Esophagus squamous epithelium (tissue), 5 donors: ENCODE measurements at regions not wholly inside any gene's neighbourhood (a gene's known extent, or its start where the extent isn't known, plus 50 kb on each side); places are given as distances from the start of the nearest gene placed in this dataset.
"Not testable (repeated sequence)": the region's sequence is repeated elsewhere in the genome, so short reads cannot be mapped to it uniquely, and the experiment has no call there.

Source experiments
- DNase-seq: peaks from one replicate; lab custom pipeline; 2025; lab: John Stamatoyannopoulos, UW
- H3K27ac ChIP-seq, 4 donors: fragments of 200-600 bp; sonication (generic); one replicate each; pipeline ENCODE4 v1.5.1; 2016 to 2019; ENCODE audit warnings: mild to moderate bottlenecking in 1 of 4
- H3K27me3 ChIP-seq, 4 donors: fragments of 200-600 bp; sonication (generic); 1 replicate in 3 of 4; 2 replicates in 1 of 4; pipeline versions ENCODE4 v1.5.1 to v1.6.0; 2017 to 2021; ENCODE audit warnings: antibody characterized with exemption in 1 of 4
- H3K36me3 ChIP-seq, 3 donors: fragments of 200-600 bp; sonication (generic); one replicate each; pipeline ENCODE4 v1.5.1; 2016 to 2019
- H3K4me1 ChIP-seq, 3 donors: fragments of 200-600 bp; sonication (generic); one replicate each; pipeline ENCODE4 v1.5.1; 2017 to 2019
- H3K4me3 ChIP-seq, 4 donors: fragments of 200-600 bp; sonication (generic); 1 replicate in 3 of 4; 2 replicates in 1 of 4; pipeline ENCODE4 v1.5.1; 2016 to 2019; ENCODE audit warnings: mild to moderate bottlenecking in 2 of 4, moderate library complexity in 1 of 4
- H3K9me3 ChIP-seq, 3 donors: fragments of 200-600 bp; sonication (generic); one replicate each; pipeline ENCODE4 v1.5.1; 2016 to 2019
- POLR2A ChIP-seq, 4 donors: fragments of 450-650 bp; IDR thresholded peaks; one replicate each; pipeline ENCODE4 v1.6.1; 2017; ENCODE audit warnings: antibody characterized with exemption in 4 of 4, mild to moderate bottlenecking in 4 of 4, moderate library complexity in 3 of 4
- WGBS, 2 donors: methylation state at CpG; one replicate each; pipeline ENCODE4 v1.1.5; 2018; 5-methylcytosine and 5-hydroxymethylcytosine counted together
- intact Hi-C: fragments of 100-400 bp; cut with DNase I; formaldehyde crosslinking; loops from one replicate; pipeline ENCODE4 v1.15.0; 2022
- TF ChIP-seq, protein P1 (sequence below), 6 experiments: fragments of 450-650 bp in 4 of 6; fragments of 200-600 bp in 2 of 6; sonication (generic) in 2 of 6; IDR thresholded peaks; one replicate each; pipeline ENCODE4 v1.5.1; 2016 to 2019; ENCODE audit warnings: antibody characterized with exemption in 6 of 6, mild to moderate bottlenecking in 4 of 6, moderate library complexity in 4 of 6
- donor health status: DM: yes; HTN: yes; CAD: no.

DNA sequence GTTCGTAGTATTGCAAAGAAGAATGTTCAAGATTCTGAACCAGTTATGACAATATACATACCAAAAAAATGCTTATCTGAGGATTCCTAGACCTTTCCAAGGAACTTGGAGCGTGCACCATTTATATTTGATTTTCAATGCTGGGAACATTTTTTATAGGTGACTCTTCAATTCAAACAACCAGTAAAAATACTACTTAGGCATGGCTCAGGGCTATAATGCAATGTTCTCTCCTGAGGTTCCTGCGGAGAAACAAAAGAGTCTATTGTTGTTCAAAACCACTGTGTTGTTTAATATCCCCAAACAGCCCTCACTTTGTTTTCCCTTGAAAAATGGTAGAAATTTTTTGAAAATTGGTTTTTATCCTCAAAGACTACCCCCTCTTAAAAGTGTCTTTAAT, 335.7 kb upstream of the IZUMO3 start:
- Histone ChIP-seq H3K27me3 (no peaks in the 10 kb centered on the region), H3K36me3 (no peaks in the 10 kb centered on the region), H3K4me3 (no peak overlapping the region), H3K27ac (no peak overlapping the region), H3K4me1 (no peaks in the 10 kb centered on the region), H3K9me3 (no peaks in the 10 kb centered on the region)
- WGBS, 2 donors, result 61 to 79% methylated on average over 3 of the region's 3 CpGs
- DNase-seq, result no peak
- intact Hi-C loops, result no loop called here
- no peak for TF ChIP-seq POLR2A (IDR thresholded peaks at IDR 0.05)
- TF ChIP-seq, protein P1, sequence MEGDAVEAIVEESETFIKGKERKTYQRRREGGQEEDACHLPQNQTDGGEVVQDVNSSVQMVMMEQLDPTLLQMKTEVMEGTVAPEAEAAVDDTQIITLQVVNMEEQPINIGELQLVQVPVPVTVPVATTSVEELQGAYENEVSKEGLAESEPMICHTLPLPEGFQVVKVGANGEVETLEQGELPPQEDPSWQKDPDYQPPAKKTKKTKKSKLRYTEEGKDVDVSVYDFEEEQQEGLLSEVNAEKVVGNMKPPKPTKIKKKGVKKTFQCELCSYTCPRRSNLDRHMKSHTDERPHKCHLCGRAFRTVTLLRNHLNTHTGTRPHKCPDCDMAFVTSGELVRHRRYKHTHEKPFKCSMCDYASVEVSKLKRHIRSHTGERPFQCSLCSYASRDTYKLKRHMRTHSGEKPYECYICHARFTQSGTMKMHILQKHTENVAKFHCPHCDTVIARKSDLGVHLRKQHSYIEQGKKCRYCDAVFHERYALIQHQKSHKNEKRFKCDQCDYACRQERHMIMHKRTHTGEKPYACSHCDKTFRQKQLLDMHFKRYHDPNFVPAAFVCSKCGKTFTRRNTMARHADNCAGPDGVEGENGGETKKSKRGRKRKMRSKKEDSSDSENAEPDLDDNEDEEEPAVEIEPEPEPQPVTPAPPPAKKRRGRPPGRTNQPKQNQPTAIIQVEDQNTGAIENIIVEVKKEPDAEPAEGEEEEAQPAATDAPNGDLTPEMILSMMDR (IDR thresholded peaks at IDR 0.05), result no peak

DNA sequence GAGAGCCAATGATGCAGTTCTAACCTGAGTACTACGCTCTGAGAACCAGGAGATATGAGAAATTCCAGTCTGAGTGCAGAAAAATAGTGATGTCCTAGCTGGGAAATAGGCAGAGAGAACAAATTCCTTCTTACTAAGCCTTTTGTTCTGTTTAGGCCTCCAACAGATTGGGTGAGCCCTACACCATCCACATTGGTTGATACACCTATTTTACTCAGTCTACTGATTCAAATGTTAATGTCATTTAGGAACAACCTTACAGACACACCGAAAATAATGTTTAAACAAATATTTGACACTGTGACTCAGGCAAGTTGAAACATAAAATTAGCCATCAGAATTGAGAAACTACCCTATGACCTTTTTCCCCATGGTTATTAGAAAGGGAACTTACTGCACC, 333.9 kb upstream of the IZUMO3 start:
- Histone ChIP-seq H3K4me1 (no peaks in the 10 kb centered on the region), H3K4me3 (no peak overlapping the region), H3K36me3 (no peaks in the 10 kb centered on the region), H3K9me3 (no peaks in the 10 kb centered on the region), H3K27ac (no peak overlapping the region), H3K27me3 (no peaks in the 10 kb centered on the region)
- TF ChIP-seq, protein P1 (IDR thresholded peaks at IDR 0.05), result no peak
- no peak for TF ChIP-seq POLR2A (IDR thresholded peaks at IDR 0.05)
- intact Hi-C loops, result no loop called here
- 34 to 51% methylated on average over 2 of the region's 2 CpGs for WGBS, 2 donors
- DNase-seq, result no peak

DNA sequence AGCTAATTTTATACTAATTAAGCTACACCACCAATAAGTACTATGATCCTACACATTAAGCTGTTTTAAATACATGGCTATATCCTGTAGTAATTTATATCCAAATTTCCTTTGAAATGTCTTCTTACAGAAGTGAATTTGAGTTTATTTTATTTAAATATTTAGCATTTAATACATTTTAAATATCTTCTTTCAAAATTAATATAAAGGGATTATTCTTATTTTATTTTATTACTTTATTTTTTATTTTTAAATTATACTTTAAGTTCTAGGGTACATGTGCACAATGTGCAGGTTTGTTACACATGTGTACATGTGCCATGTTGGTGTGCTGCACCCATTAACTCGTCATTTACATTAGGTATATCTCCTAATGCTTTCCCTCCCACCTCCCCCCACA, 310.9 kb upstream of the IZUMO3 start:
- H3K9me3 ChIP-seq, H3K4me3 ChIP-seq, H3K27ac ChIP-seq, H3K36me3 ChIP-seq, H3K27me3 ChIP-seq, H3K4me1 ChIP-seq, DNase-seq, intact Hi-C loops: not testable (repeated sequence)
- 18 to 33% methylated on average over 1 of the region's 1 CpG for WGBS, 2 donors

DNA sequence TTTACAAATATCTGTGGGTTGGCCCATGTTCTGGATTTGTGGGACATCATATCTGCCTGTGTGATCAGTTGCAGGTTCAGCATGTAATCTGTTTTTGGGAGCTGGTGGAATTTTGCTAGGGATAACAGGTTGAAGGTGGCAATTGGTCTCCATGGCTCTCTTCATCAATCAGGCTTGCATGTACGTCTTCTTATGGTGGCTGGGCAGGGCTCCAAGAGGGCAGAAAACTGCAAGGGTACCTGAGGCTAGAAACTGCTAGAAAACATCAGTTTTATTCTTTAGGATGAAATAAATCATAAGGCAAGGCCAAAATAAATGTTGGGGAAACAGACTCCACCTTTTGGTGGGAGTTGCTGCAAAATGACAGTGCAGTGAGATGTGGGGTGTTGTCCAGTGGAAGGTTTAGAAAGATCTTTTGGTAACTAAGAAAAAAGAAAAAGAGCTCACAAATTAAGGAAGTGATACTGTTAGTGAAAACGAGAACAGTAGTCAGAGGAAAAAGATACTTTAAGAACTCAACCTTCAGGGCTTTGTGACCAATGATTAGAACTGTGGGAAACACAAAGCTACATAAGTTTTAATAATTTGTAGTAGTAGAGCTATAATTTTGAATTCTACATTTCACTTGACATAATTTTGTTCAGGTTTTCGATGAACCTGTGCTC, 300.7 kb upstream of the IZUMO3 start:
- no peak overlapping the region for H3K27ac ChIP-seq
- H3K36me3 ChIP-seq, result no peaks in the 10 kb centered on the region
- TF ChIP-seq, protein P1 (IDR thresholded peaks at IDR 0.05), result no peak
- TF ChIP-seq POLR2A (IDR thresholded peaks at IDR 0.05), result no peak
- intact Hi-C loops, result no loop called here
- no peak overlapping the region for H3K4me3 ChIP-seq
- H3K4me1 ChIP-seq, result no peaks in the 10 kb centered on the region
- 53 to 67% methylated on average over 3 of the region's 3 CpGs for WGBS, 2 donors
- no peak for DNase-seq
- H3K27me3 ChIP-seq, result no peaks in the 10 kb centered on the region
- H3K9me3 ChIP-seq, result no peaks in the 10 kb centered on the region

DNA sequence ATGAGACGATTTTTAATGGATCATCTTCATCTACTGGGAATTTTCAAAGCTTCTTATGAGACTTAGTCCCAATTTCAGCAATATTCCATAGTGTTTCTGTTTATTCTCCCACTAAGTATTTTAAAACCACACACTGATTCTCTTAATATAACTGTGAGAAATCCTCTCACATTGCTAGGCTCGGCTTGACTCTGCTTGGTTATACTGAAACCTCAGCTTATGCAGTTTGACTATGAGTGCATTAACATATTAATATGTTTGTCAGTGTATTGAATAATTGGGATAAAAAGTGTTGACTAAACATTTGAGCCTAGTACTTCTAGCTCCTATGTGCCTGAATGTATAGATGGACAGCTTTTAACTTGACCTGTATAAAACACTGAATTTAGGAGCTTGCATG, 298.5 kb upstream of the IZUMO3 start:
- intact Hi-C loops, result no loop called here
- Histone ChIP-seq H3K4me3 (no peak overlapping the region), H3K27ac (no peak overlapping the region), H3K27me3 (no peaks in the 10 kb centered on the region), H3K9me3 (no peaks in the 10 kb centered on the region), H3K4me1 (no peaks in the 10 kb centered on the region), H3K36me3 (no peaks in the 10 kb centered on the region)
- no peak for DNase-seq
- TF ChIP-seq, protein P1 (IDR thresholded peaks at IDR 0.05), result no peak
- no peak for TF ChIP-seq POLR2A (IDR thresholded peaks at IDR 0.05)
- WGBS, 2 donors, result 67% methylated on average over 2 of the region's 2 CpGs

DNA sequence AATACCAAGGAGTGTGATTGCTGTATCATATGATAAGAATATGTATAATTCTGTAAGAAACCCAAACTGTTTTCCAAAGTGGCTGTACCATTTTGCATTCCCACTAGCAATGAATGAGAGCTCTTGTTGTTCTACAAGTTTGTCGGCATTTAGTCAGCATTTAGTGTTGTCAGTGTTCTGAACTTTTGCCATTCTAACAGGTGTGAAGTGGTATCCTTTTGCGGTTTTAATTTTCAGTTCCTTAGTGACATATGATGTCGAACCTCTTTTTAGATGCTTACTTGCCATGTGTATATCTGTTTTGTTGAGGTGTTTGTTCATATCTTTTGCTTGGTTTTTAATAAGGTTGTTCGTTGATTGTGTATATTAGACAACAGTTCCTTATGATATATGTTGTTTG, 296.3 kb upstream of the IZUMO3 start:
- intact Hi-C loops, result no loop called here
- Histone ChIP-seq H3K4me1 (no peaks in the 10 kb centered on the region), H3K27me3 (no peaks in the 10 kb centered on the region), H3K36me3 (no peaks in the 10 kb centered on the region), H3K4me3 (no peak overlapping the region), H3K27ac (no peak overlapping the region), H3K9me3 (no peaks in the 10 kb centered on the region)
- TF ChIP-seq POLR2A (IDR thresholded peaks at IDR 0.05), result no peak
- TF ChIP-seq, protein P1 (IDR thresholded peaks at IDR 0.05), result no peak
- no peak for DNase-seq
- WGBS, 2 donors, result 79 to 81% methylated on average over 4 of the region's 4 CpGs
